Pons (tissue), 1 donor: ENCODE measurements at regions not wholly inside any gene's neighbourhood (a gene's known extent, or its start where the extent isn't known, plus 50 kb on each side); places are given as distances from the start of the nearest gene placed in this dataset.
"Not testable (repeated sequence)": the region's sequence is repeated elsewhere in the genome, so short reads cannot be mapped to it uniquely, and the experiment has no call there.

Experiments used
- DNase-seq: peaks from one replicate; pipeline ENCODE4 v3.0.0-alpha.2; 2016; ENCODE audit warnings: low spot score

GRCh38 chr7:6938284-6938683 lies 112.2 kb upstream of the CCZ1B start:
- DNase-seq = not testable (repeated sequence)

GRCh38 chr7:6939126-6939525 lies 113.1 kb upstream of the CCZ1B start:
- not testable (repeated sequence) for DNase-seq

- DNase-seq = not testable (repeated sequence)
Observed at GRCh38 chr7:6939896-6940295, 113.8 kb upstream of the CCZ1B start.

- not testable (repeated sequence) for DNase-seq
Observed at GRCh38 chr7:6946873-6947272, 120.8 kb upstream of the CCZ1B start.

- not testable (repeated sequence) for DNase-seq
Observed at GRCh38 chr7:6950231-6950630, 124.2 kb upstream of the CCZ1B start.

GRCh38 chr7:6951553-6951952 lies 125.5 kb upstream of the CCZ1B start:
- DNase-seq = not testable (repeated sequence)

GRCh38 chr7:6953138-6953797 lies 127.2 kb upstream of the CCZ1B start:
- not testable (repeated sequence) for DNase-seq

GRCh38 chr7:6953798-6954181 lies 127.7 kb upstream of the CCZ1B start:
- not testable (repeated sequence) for DNase-seq

GRCh38 chr7:6955385-6955784 lies 129.3 kb upstream of the CCZ1B start:
- DNase-seq = not testable (repeated sequence)

GRCh38 chr7:6955990-6956566 lies 130.0 kb upstream of the CCZ1B start:
- DNase-seq = not testable (repeated sequence)

- DNase-seq = not testable (repeated sequence)
Observed at GRCh38 chr7:6958371-6958770, 132.3 kb upstream of the CCZ1B start.

- not testable (repeated sequence) for DNase-seq
Observed at GRCh38 chr7:6959942-6960341, 133.9 kb upstream of the CCZ1B start.

- not testable (repeated sequence) for DNase-seq
Observed at GRCh38 chr7:6962871-6963270, 136.8 kb upstream of the CCZ1B start.

GRCh38 chr7:6965051-6965450 lies 139.0 kb upstream of the CCZ1B start:
- peak; percentile 2 for DNase-seq

- not testable (repeated sequence) for DNase-seq
Observed at GRCh38 chr7:6970180-6970579, 144.1 kb upstream of the CCZ1B start.

- DNase-seq = not testable (repeated sequence)
Observed at GRCh38 chr7:6974876-6975275, 148.8 kb upstream of the CCZ1B start.

GRCh38 chr7:6975346-6975745 lies 149.3 kb upstream of the CCZ1B start:
- DNase-seq = not testable (repeated sequence)

- DNase-seq = not testable (repeated sequence)
Observed at GRCh38 chr7:6977368-6977767, 151.3 kb upstream of the CCZ1B start.

- not testable (repeated sequence) for DNase-seq
Observed at GRCh38 chr7:6978326-6978725, 152.3 kb upstream of the CCZ1B start.

- DNase-seq = not testable (repeated sequence)
Observed at GRCh38 chr7:6979456-6979855, 153.4 kb upstream of the CCZ1B start.

- DNase-seq = not testable (repeated sequence)
Observed at GRCh38 chr7:6982375-6982774, 156.3 kb upstream of the CCZ1B start.

- not testable (repeated sequence) for DNase-seq
Observed at GRCh38 chr7:6986892-6987291, 160.8 kb upstream of the CCZ1B start.

- not testable (repeated sequence) for DNase-seq
Observed at GRCh38 chr7:6988608-6989007, 162.5 kb upstream of the CCZ1B start.

- DNase-seq = not testable (repeated sequence)
Observed at GRCh38 chr7:6989968-6990367, 163.9 kb upstream of the CCZ1B start.
